Kidney epithelial cell (primary cell): ENCODE measurements at regions not wholly inside any gene's neighbourhood (a gene's known extent, or its start where the extent isn't known, plus 50 kb on each side); places are given as distances from the start of the nearest gene placed in this dataset.

Source experiments
- DNase-seq: peaks from one replicate; pipeline ENCODE4 v3.0.0-alpha.2; 2010; ENCODE audit warnings: low read depth
- H3K27me3 ChIP-seq: 2 replicates; pipeline ENCODE4 v1.6.0; 2011; ENCODE audit warnings: low read length; ENCODE audit not compliant: control insufficient read depth, insufficient read depth
- H3K36me3 ChIP-seq: 2 replicates; pipeline ENCODE4 v1.5.1; 2011; ENCODE audit warnings: low read length; ENCODE audit not compliant: control insufficient read depth, insufficient read depth
- H3K4me3 ChIP-seq: 2 replicates; pipeline ENCODE4 v1.5.1; 2011; ENCODE audit warnings: low read depth, mild to moderate bottlenecking, control low read depth, low read length
- TF ChIP-seq, protein P1 (sequence below): IDR thresholded peaks from 2 replicates; pipeline ENCODE4 v1.5.1; 2011; ENCODE audit warnings: mild to moderate bottlenecking, moderate library complexity, low read length, control low read depth, inconsistent platforms; ENCODE audit not compliant: insufficient read depth, poor library complexity, severe bottlenecking

DNA sequence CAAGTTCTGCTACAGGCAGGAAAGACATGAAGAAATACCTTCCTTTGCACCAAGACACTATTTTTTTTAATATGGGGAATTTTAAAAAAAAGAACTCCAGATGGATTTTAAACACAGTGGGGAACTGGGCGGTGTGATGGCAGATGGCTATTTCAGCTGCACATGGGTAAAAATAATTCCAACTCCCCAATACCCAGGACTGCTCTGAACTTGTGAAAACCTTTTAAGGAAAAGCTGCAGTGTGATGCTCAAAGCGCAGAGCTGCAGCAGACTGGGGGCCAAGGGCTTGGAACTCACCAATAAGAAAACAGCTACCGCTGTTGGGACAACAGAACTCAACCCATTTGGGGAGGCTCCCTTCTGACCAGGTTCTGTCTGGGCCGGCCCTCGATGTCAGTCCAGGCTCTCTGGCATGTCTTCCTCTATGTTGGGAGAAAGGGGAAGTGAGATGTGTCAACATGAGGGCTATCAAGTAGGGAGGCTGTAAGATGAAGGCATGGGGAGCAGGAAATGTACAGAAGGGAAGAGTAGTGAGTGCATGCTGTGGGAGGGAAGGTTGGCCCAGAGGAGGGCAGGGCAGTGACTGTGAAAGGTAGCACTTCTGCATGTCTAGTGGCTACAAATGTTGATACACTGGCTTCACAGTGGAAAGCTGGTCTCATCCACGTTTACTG, 64.0 kb upstream of the SLC14A2 start:
- TF ChIP-seq, protein P1, sequence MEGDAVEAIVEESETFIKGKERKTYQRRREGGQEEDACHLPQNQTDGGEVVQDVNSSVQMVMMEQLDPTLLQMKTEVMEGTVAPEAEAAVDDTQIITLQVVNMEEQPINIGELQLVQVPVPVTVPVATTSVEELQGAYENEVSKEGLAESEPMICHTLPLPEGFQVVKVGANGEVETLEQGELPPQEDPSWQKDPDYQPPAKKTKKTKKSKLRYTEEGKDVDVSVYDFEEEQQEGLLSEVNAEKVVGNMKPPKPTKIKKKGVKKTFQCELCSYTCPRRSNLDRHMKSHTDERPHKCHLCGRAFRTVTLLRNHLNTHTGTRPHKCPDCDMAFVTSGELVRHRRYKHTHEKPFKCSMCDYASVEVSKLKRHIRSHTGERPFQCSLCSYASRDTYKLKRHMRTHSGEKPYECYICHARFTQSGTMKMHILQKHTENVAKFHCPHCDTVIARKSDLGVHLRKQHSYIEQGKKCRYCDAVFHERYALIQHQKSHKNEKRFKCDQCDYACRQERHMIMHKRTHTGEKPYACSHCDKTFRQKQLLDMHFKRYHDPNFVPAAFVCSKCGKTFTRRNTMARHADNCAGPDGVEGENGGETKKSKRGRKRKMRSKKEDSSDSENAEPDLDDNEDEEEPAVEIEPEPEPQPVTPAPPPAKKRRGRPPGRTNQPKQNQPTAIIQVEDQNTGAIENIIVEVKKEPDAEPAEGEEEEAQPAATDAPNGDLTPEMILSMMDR = no peak
- H3K4me3 ChIP-seq = no peak overlapping the region
- H3K27me3 ChIP-seq = peaks cover 7% of the 10 kb centered on the region
- H3K36me3 ChIP-seq = no peaks in the 10 kb centered on the region
- no peak for DNase-seq

DNA sequence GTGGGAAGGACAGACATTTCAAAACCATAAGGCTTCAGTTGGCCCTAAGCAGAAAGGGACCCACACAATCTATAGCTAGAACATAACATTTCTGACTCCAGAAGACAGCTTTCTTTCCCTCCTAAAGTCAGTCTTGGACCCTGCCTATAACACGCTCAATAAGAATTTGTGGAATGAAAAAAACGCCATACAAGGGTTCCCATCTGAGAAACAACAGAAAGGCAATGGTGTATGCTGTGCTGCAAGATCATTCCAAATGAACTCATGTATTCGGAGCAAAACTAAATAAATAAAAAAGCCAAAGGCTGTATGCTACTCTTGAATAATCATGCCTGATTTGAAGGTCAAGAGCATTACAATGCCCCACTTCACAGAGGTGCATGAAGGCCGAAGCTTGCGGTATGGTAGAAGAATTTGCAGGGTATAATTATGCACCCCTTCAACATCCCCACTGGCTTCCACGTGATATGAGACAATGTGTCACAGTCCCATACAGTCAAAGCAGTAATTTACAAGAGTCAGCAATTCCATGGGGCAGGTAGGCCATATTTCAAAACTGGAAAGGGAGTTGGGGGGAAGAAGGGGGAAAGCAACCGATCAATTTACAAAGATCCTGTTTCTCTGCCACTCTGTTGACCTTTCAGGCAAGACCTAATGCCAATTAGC, 61.4 kb upstream of the SLC14A2 start:
- H3K27me3 ChIP-seq = peaks cover 7% of the 10 kb centered on the region
- H3K4me3 ChIP-seq = no peak overlapping the region
- no peaks in the 10 kb centered on the region for H3K36me3 ChIP-seq
- TF ChIP-seq, protein P1 = no peak
- DNase-seq = no peak

DNA sequence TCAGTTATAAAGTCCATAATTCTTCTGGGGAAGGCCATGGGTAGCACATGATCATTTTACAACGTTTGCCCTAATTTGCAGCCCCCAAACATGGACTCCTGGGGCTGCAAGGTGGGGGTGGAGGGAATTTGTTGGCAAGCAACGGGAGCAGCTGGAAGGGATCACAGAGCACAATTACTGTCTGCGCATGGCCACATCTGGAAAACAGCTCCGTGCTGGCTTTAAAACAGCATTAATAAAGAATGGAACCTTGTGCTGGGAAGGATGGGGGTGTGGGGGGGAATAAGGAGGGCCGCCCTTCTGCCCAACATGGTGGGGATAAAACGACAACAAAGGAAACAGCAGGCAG, 60.9 kb upstream of the SLC14A2 start:
- H3K4me3 ChIP-seq = no peak overlapping the region
- H3K36me3 ChIP-seq = no peaks in the 10 kb centered on the region
- TF ChIP-seq, protein P1 = no peak
- peaks cover 4% of the 10 kb centered on the region for H3K27me3 ChIP-seq
- no peak for DNase-seq

DNA sequence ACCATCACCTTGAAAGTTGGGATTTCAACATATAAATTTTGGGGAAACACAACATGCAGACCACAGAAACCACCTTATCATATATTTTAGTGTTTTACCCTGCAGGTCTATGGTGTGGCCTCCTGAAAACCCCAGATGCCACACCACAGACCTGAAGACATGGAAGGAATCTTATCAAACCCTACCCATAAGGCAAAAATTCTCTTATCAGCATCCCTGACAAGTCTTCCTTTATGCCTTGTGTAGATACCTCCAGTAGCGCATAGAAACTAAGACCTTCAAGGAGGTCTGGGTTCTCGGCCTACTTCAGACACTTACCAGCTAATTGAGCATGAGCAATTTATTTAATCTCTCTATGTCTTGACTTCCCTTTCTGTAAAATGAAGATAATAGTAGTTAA, 59.1 kb upstream of the SLC14A2 start:
- H3K36me3 ChIP-seq = no peaks in the 10 kb centered on the region
- H3K27me3 ChIP-seq = peaks cover 1% of the 10 kb centered on the region
- DNase-seq = no peak
- TF ChIP-seq, protein P1 = no peak
- H3K4me3 ChIP-seq = no peak overlapping the region

DNA sequence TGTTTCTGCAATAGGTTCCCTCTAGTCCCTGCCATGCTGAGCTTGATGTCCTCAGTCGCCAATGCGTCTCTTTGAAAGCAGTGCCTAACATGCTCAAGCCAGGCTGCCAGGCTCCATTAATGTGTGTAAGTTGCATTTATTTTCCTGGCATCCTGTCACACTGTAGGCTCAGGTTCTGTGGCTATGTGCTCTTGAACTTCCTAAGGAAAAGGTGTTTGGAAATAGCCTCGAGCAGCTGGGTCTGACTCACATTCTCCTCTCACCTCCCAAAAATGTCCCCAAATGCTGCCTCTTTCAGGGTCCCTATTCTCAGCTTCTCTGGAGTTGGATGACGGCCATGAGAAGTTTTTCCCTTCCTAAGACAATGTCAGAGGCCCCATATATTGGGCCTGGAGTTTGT, 58.0 kb upstream of the SLC14A2 start:
- Histone ChIP-seq H3K27me3 (peaks cover 2% of the 10 kb centered on the region), H3K4me3 (no peak overlapping the region), H3K36me3 (no peaks in the 10 kb centered on the region)
- TF ChIP-seq, protein P1 = no peak
- no peak for DNase-seq

DNA sequence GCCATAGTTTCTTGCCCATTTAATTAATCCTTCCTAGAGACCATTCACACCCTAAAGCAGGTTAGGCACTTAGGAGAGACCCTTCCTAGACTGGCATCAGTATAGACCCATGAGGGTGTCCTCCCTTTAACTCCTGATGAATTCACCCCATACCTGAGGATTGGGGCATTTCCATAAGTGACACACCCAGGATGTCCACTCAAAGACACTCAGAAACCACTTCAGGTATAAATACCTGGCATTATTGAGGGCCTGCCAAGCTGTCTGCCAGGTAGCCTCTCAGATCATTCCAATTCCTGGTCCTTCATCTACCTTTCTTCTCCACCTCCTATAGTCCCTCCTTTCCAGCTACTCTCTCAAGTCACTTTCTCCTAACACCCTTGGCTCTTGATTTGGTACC, 57.5 kb upstream of the SLC14A2 start:
- TF ChIP-seq, protein P1 = no peak
- H3K4me3 ChIP-seq = no peak overlapping the region
- no peak for DNase-seq
- H3K36me3 ChIP-seq = no peaks in the 10 kb centered on the region
- H3K27me3 ChIP-seq = peaks cover 2% of the 10 kb centered on the region
